Tibial nerve (tissue), 4 donors: ENCODE measurements at regions not wholly inside any gene's neighbourhood (a gene's known extent, or its start where the extent isn't known, plus 50 kb on each side); places are given as distances from the start of the nearest gene placed in this dataset.

Experiments used
- DNase-seq, 2 donors: peaks; one replicate each; pipeline ENCODE4 v3.0.0-alpha.2; 2019; ENCODE audit warnings: low spot score in 2 of 2
- H3K27ac ChIP-seq, 4 donors: fragments of 200-600 bp; sonication (generic) in 3 of 4; one replicate each; pipeline ENCODE4 v1.5.1; 2017 to 2019; ENCODE audit warnings: mild to moderate bottlenecking in 1 of 4
- H3K27me3 ChIP-seq, 2 donors: fragments of 200-600 bp; sonication (generic) in 1 of 2; one replicate each; pipeline versions ENCODE4 v1.5.1 to v1.6.0; 2017 to 2019
- H3K36me3 ChIP-seq, 3 donors: fragments of 200-600 bp; sonication (generic); one replicate each; pipeline ENCODE4 v1.5.1; 2018 to 2019
- H3K4me1 ChIP-seq, 4 donors: fragments of 200-600 bp; sonication (generic) in 3 of 4; one replicate each; pipeline ENCODE4 v1.5.1; 2017 to 2019
- H3K4me3 ChIP-seq, 4 donors: fragments of 200-600 bp; sonication (generic) in 3 of 4; one replicate each; pipeline ENCODE4 v1.5.1; 2017 to 2019; ENCODE audit warnings: mild to moderate bottlenecking in 1 of 4, moderate library complexity in 1 of 4
- H3K9me3 ChIP-seq, 4 donors: fragments of 200-600 bp; sonication (generic) in 3 of 4; one replicate each; pipeline ENCODE4 v1.5.1; 2017 to 2019
- CTCF ChIP-seq, 5 experiments: fragments of 200-600 bp in 3 of 5; fragments of 450-650 bp in 2 of 5; sonication (generic) in 3 of 5; IDR thresholded peaks; one replicate each; pipeline ENCODE4 v1.5.1; 2016 to 2019; ENCODE audit warnings: antibody characterized with exemption in 5 of 5, mild to moderate bottlenecking in 3 of 5, moderate library complexity in 2 of 5
- EP300 ChIP-seq, 2 donors: sonication (generic); formaldehyde crosslinking; IDR thresholded peaks; one replicate each; pipeline ENCODE4 v1.6.1; 2017; ENCODE audit warnings: antibody characterized with exemption in 2 of 2, mild to moderate bottlenecking in 1 of 2
- POLR2A ChIP-seq, 2 donors: fragments of 450-650 bp; IDR thresholded peaks; one replicate each; pipeline ENCODE4 v1.6.1; 2017; ENCODE audit warnings: antibody characterized with exemption in 2 of 2, mild to moderate bottlenecking in 2 of 2, moderate library complexity in 2 of 2
- WGBS, 2 donors: methylation state at CpG; one replicate each; pipeline ENCODE4 v1.1.5; 2018; 5-methylcytosine and 5-hydroxymethylcytosine counted together

- Histone ChIP-seq H3K27me3 (no peaks in the 10 kb centered on the region), H3K36me3 (no peaks in the 10 kb centered on the region), H3K4me3 (no peak overlapping the region), H3K27ac (no peak overlapping the region), H3K4me1 (peaks cover 0 to 5% (median 0%) of the 10 kb centered on the region in 4 donors), H3K9me3 (no peaks in the 10 kb centered on the region)
- WGBS, 2 donors: 88 to 96% methylated on average over 3 of the region's 3 CpGs
- DNase-seq: no peak
- TF ChIP-seq POLR2A (IDR thresholded peaks at IDR 0.05) (no peak), CTCF (IDR thresholded peaks at IDR 0.05) (no peak), EP300 (IDR thresholded peaks at IDR 0.05) (no peak)
These were observed 146.4 kb upstream of the TNP1 start for GRCh38 chr2:217006217-217006616.

- Histone ChIP-seq H3K4me1 (peaks cover 0 to 5% (median 0%) of the 10 kb centered on the region in 4 donors), H3K36me3 (no peaks in the 10 kb centered on the region), H3K27ac (no peak overlapping the region), H3K9me3 (no peaks in the 10 kb centered on the region), H3K27me3 (no peaks in the 10 kb centered on the region), H3K4me3 (no peak overlapping the region)
- no peak for DNase-seq
- TF ChIP-seq EP300 (IDR thresholded peaks at IDR 0.05) (no peak), POLR2A (IDR thresholded peaks at IDR 0.05) (no peak)
- WGBS, 2 donors: 51 to 57% methylated on average over 3 of the region's 3 CpGs
These were observed 144.8 kb upstream of the TNP1 start for GRCh38 chr2:217004656-217005055.

GRCh38 chr2:217001740-217002139, 141.9 kb upstream of the TNP1 start:
- no peak for TF ChIP-seq POLR2A (IDR thresholded peaks at IDR 0.05)
- no peak for TF ChIP-seq CTCF (IDR thresholded peaks at IDR 0.05)
- no peak for TF ChIP-seq EP300 (IDR thresholded peaks at IDR 0.05)
- 64 to 76% methylated on average over 2 of the region's 2 CpGs for WGBS, 2 donors

GRCh38 chr2:217000406-217000805, 140.5 kb upstream of the TNP1 start:
- H3K4me1 ChIP-seq: peaks cover 0 to 5% (median 0%) of the 10 kb centered on the region in 4 donors

More at GRCh38 chr2:217001740-217002139, 141.9 kb upstream of the TNP1 start:
- peaks cover 0 to 5% (median 0%) of the 10 kb centered on the region in 4 donors for H3K4me1 ChIP-seq
- no peak overlapping the region for H3K27ac ChIP-seq
- no peaks in the 10 kb centered on the region for H3K27me3 ChIP-seq
- H3K9me3 ChIP-seq: no peaks in the 10 kb centered on the region
- H3K36me3 ChIP-seq: no peaks in the 10 kb centered on the region
- H3K4me3 ChIP-seq: no peak overlapping the region
- no peak for DNase-seq

GRCh38 chr2:216996279-216996845, 136.5 kb upstream of the TNP1 start:
- WGBS, 2 donors: 89 to 91% methylated on average over 8 of the region's 8 CpGs
- no peaks in the 10 kb centered on the region for H3K36me3 ChIP-seq
- no peak overlapping the region for H3K27ac ChIP-seq
- H3K4me3 ChIP-seq: no peak overlapping the region
- H3K27me3 ChIP-seq: no peaks in the 10 kb centered on the region
- no peak for DNase-seq
- TF ChIP-seq POLR2A (IDR thresholded peaks at IDR 0.05): no peak
- peaks cover 0 to 21% (median 0%) of the 10 kb centered on the region in 4 donors for H3K4me1 ChIP-seq
- no peaks in the 10 kb centered on the region for H3K9me3 ChIP-seq

More at GRCh38 chr2:217000406-217000805, 140.5 kb upstream of the TNP1 start:
- 89 to 94% methylated on average over 3 of the region's 3 CpGs for WGBS, 2 donors
- H3K9me3 ChIP-seq: no peaks in the 10 kb centered on the region
- H3K27ac ChIP-seq: no peak overlapping the region
- TF ChIP-seq CTCF (IDR thresholded peaks at IDR 0.05) (no peak), EP300 (IDR thresholded peaks at IDR 0.05) (no peak), POLR2A (IDR thresholded peaks at IDR 0.05) (no peak)
- no peak for DNase-seq
- H3K4me3 ChIP-seq: no peak overlapping the region
- H3K27me3 ChIP-seq: no peaks in the 10 kb centered on the region
- H3K36me3 ChIP-seq: no peaks in the 10 kb centered on the region

- Histone ChIP-seq H3K27me3 (no peaks in the 10 kb centered on the region), H3K9me3 (no peaks in the 10 kb centered on the region), H3K4me1 (peaks cover 0 to 25% (median 0%) of the 10 kb centered on the region in 4 donors), H3K4me3 (no peak overlapping the region), H3K36me3 (no peaks in the 10 kb centered on the region), H3K27ac (peak overlapping the region in 3 of 4 donors; percentile 40 to 62 (median 42))
- no peak for DNase-seq
- 51 to 55% methylated on average over 7 of the region's 7 CpGs for WGBS, 2 donors
- TF ChIP-seq EP300 (IDR thresholded peaks at IDR 0.05): no peak
These were observed 134.5 kb upstream of the TNP1 start for GRCh38 chr2:216994353-216994854.
